ENCODE measurements at regions not wholly inside any gene's neighbourhood (a gene's known extent, or its start where the extent isn't known, plus 50 kb on each side); places are given as distances from the start of the nearest gene placed in this dataset.
A peak's percentile ranks its signal among the peaks of the same experiment; 100 is the strongest.

DNA sequence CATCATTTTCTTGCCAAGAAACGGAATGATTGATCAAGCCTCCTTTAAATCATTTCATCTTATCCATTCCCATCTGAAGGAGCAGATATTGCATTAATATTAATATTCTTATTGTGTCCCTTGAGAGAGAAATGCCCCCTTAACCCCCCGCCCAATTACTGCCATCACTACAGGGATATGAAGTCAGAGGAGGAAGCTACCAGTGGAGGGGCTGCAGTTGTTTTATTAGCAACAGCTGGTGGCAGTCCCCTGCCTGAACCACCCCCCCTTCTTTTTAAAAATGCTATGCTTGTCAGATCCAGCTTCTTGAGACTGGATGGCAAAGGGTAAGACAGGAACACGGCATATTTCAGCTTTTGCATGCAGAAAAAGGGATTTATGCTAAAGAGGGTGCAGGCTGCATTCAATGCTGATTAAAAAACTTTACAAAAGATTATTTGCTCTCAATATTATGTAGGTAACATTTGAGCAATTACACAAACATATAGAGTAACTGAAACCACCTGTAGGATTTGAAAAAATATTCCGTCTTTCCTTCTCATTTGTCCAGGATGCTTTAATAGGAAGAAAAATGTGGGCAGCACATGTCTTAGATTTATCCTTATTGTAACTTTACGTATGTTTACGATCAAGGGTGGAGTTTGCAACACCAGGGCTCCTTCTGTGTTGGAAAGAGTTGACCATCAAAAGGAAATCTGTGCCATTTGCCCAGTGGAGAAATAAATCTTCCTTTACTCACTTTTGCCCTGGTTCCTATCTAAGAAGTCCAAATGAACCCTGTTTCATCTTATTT lies 77.7 kb downstream of the ZBTB18 start:
- Histone ChIP-seq H3K4me3 (ENCODE audit: low read length in 2 of 2) (no peak overlapping the region), H3K9me3 (ENCODE audit: control insufficient read depth in 2 of 2, insufficient read depth in 1 of 2, low read length in 1 of 2) (no peaks in the 10 kb centered on the region)

GRCh38 chr1:244137276-244137675 lies 86.2 kb downstream of the ZBTB18 start:
- WGBS: 32% methylated on average over 2 of the region's 2 CpGs
- no peaks in the 10 kb centered on the region for H3K36me3 ChIP-seq (ENCODE audit: control insufficient read depth in 2 of 2, insufficient read depth in 2 of 2, low read length in 1 of 2)
- H3K27me3 ChIP-seq (ENCODE audit: control insufficient read depth in 2 of 2, insufficient read depth in 1 of 2, low read length in 1 of 2): no peaks in the 10 kb centered on the region
- H3K4me1 ChIP-seq (ENCODE audit: control insufficient read depth in 2 of 2, insufficient read depth in 2 of 2, low read length in 2 of 2): peaks cover 0 to 4% of the 10 kb centered on the region in 2 donors
- no peak for DNase-seq (ENCODE audit: low read depth in 6 of 9, low spot score in 9 of 9)
- H3K27ac ChIP-seq (ENCODE audit: low read depth in 1 of 2, low read length in 1 of 2): no peak overlapping the region
- H3K9me3 ChIP-seq (ENCODE audit: control insufficient read depth in 2 of 2, insufficient read depth in 1 of 2, low read length in 1 of 2): no peaks in the 10 kb centered on the region
- H3K4me3 ChIP-seq (ENCODE audit: low read length in 2 of 2): peak overlapping the region in 1 of 2 donors; percentile 14

More for the DNA sequence above, 77.7 kb downstream of the ZBTB18 start:
- Histone ChIP-seq H3K27ac (ENCODE audit: low read depth in 1 of 2, low read length in 1 of 2) (no peak overlapping the region), H3K4me1 (ENCODE audit: control insufficient read depth in 2 of 2, insufficient read depth in 2 of 2, low read length in 2 of 2) (no peaks in the 10 kb centered on the region), H3K27me3 (ENCODE audit: control insufficient read depth in 2 of 2, insufficient read depth in 1 of 2, low read length in 1 of 2) (no peaks in the 10 kb centered on the region), H3K36me3 (ENCODE audit: control insufficient read depth in 2 of 2, insufficient read depth in 2 of 2, low read length in 1 of 2) (no peaks in the 10 kb centered on the region)
- 93% methylated on average over 6 of the region's 6 CpGs for WGBS
- DNase-seq (ENCODE audit: low read depth in 6 of 9, low spot score in 9 of 9): no peak

- peak in 5 of 9 donors; percentile 6 to 49 (median 11) for DNase-seq (ENCODE audit: low read depth in 6 of 9, low spot score in 9 of 9)
- Histone ChIP-seq H3K4me3 (ENCODE audit: low read length in 2 of 2) (peak overlapping the region in 1 of 2 donors; percentile 14), H3K4me1 (ENCODE audit: control insufficient read depth in 2 of 2, insufficient read depth in 2 of 2, low read length in 2 of 2) (peaks cover 0 to 4% of the 10 kb centered on the region in 2 donors), H3K27me3 (ENCODE audit: control insufficient read depth in 2 of 2, insufficient read depth in 1 of 2, low read length in 1 of 2) (no peaks in the 10 kb centered on the region), H3K9me3 (ENCODE audit: control insufficient read depth in 2 of 2, insufficient read depth in 1 of 2, low read length in 1 of 2) (no peaks in the 10 kb centered on the region), H3K36me3 (ENCODE audit: control insufficient read depth in 2 of 2, insufficient read depth in 2 of 2, low read length in 1 of 2) (no peaks in the 10 kb centered on the region), H3K27ac (ENCODE audit: low read depth in 1 of 2, low read length in 1 of 2) (no peak overlapping the region)
- WGBS: 28% methylated on average over 6 of the region's 6 CpGs
Observed at GRCh38 chr1:244137725-244138124, 86.6 kb downstream of the ZBTB18 start.

DNA sequence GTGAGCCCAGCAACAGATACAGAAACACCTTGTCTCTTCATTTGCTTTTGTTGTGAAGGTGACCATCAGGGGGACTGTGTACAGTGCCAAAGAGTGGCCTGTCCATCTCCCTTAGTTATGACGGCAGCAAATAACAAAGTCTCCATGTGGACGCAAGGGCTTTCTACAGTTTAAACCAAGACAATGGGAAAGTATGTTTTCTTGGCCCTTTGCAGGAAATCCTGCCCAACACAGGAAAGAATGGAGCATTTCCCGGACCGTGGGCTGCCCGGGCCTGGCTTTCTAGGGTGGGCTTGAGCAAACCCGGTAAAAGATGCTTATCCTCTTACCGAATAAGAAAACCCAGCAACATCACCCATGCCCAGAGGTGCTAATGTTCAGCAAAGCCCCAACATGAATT lies 87.3 kb downstream of the ZBTB18 start:
- Histone ChIP-seq H3K36me3 (ENCODE audit: control insufficient read depth in 2 of 2, insufficient read depth in 2 of 2, low read length in 1 of 2) (no peaks in the 10 kb centered on the region), H3K27ac (ENCODE audit: low read depth in 1 of 2, low read length in 1 of 2) (no peak overlapping the region), H3K9me3 (ENCODE audit: control insufficient read depth in 2 of 2, insufficient read depth in 1 of 2, low read length in 1 of 2) (no peaks in the 10 kb centered on the region), H3K4me3 (ENCODE audit: low read length in 2 of 2) (no peak overlapping the region), H3K27me3 (ENCODE audit: control insufficient read depth in 2 of 2, insufficient read depth in 1 of 2, low read length in 1 of 2) (no peaks in the 10 kb centered on the region), H3K4me1 (ENCODE audit: control insufficient read depth in 2 of 2, insufficient read depth in 2 of 2, low read length in 2 of 2) (peaks cover 0 to 4% of the 10 kb centered on the region in 2 donors)
- WGBS: 82% methylated on average over 7 of the region's 7 CpGs
- DNase-seq (ENCODE audit: low read depth in 6 of 9, low spot score in 9 of 9): no peak

- no peaks in the 10 kb centered on the region for H3K27me3 ChIP-seq (ENCODE audit: control insufficient read depth in 2 of 2, insufficient read depth in 1 of 2, low read length in 1 of 2)
- H3K4me3 ChIP-seq (ENCODE audit: low read length in 2 of 2): no peak overlapping the region
- peaks cover 0 to 4% of the 10 kb centered on the region in 2 donors for H3K4me1 ChIP-seq (ENCODE audit: control insufficient read depth in 2 of 2, insufficient read depth in 2 of 2, low read length in 2 of 2)
- no peaks in the 10 kb centered on the region for H3K9me3 ChIP-seq (ENCODE audit: control insufficient read depth in 2 of 2, insufficient read depth in 1 of 2, low read length in 1 of 2)
- no peak for DNase-seq (ENCODE audit: low read depth in 6 of 9, low spot score in 9 of 9)
- H3K36me3 ChIP-seq (ENCODE audit: control insufficient read depth in 2 of 2, insufficient read depth in 2 of 2, low read length in 1 of 2): no peaks in the 10 kb centered on the region
- H3K27ac ChIP-seq (ENCODE audit: low read depth in 1 of 2, low read length in 1 of 2): no peak overlapping the region
- 91% methylated on average over 16 of the region's 16 CpGs for WGBS
Observed at GRCh38 chr1:244139655-244140054, 88.6 kb downstream of the ZBTB18 start.

DNA sequence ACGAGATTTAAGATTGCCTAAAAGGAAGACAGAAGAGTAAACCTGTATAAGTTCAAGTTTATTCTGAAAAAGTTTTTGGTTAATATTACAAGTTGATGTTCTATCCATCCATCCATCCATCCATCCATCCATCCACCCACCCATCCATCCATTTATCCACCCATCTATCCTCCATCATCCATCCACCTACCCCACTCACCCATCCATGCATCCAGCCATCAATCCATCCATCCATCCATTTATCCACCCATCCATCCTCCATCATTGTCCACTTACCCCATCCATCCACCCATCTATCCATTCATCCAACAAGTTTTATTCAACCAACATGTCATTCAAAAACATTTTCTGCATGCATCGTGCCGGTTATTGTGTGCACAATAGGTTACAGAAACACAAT lies 89.3 kb downstream of the ZBTB18 start:
- H3K4me3 ChIP-seq (ENCODE audit: low read length in 2 of 2): no peak overlapping the region
- DNase-seq (ENCODE audit: low read depth in 6 of 9, low spot score in 9 of 9): no peak
- H3K4me1 ChIP-seq (ENCODE audit: control insufficient read depth in 2 of 2, insufficient read depth in 2 of 2, low read length in 2 of 2): peaks cover 0 to 4% of the 10 kb centered on the region in 2 donors
- no peak overlapping the region for H3K27ac ChIP-seq (ENCODE audit: low read depth in 1 of 2, low read length in 1 of 2)
- H3K9me3 ChIP-seq (ENCODE audit: control insufficient read depth in 2 of 2, insufficient read depth in 1 of 2, low read length in 1 of 2): no peaks in the 10 kb centered on the region
- no peaks in the 10 kb centered on the region for H3K36me3 ChIP-seq (ENCODE audit: control insufficient read depth in 2 of 2, insufficient read depth in 2 of 2, low read length in 1 of 2)
- WGBS: 99% methylated on average over 3 of the region's 3 CpGs
- H3K27me3 ChIP-seq (ENCODE audit: control insufficient read depth in 2 of 2, insufficient read depth in 1 of 2, low read length in 1 of 2): no peaks in the 10 kb centered on the region

DNA sequence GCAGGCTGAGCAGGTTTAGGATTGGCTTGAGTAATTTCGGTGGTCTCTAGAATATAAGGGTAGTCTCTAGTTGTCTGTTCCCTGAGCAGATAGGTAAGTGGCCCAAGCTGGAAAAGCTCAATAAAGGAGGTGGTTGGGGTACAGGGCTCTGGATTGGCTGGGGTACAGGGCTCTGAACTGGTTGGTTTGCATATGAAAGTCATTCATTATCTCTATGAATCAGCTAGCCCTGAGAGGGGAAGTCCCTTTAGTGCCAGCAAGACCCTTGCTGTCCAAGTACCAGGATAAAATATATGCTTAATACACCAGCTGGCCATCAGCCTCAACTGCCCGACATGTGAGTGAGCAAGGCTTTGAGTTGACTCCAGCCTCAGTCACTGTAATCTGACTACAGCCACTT lies 93.0 kb downstream of the ZBTB18 start:
- Histone ChIP-seq H3K4me3 (ENCODE audit: low read length in 2 of 2) (no peak overlapping the region), H3K36me3 (ENCODE audit: control insufficient read depth in 2 of 2, insufficient read depth in 2 of 2, low read length in 1 of 2) (no peaks in the 10 kb centered on the region), H3K27me3 (ENCODE audit: control insufficient read depth in 2 of 2, insufficient read depth in 1 of 2, low read length in 1 of 2) (no peaks in the 10 kb centered on the region), H3K4me1 (ENCODE audit: control insufficient read depth in 2 of 2, insufficient read depth in 2 of 2, low read length in 2 of 2) (no peaks in the 10 kb centered on the region), H3K9me3 (ENCODE audit: control insufficient read depth in 2 of 2, insufficient read depth in 1 of 2, low read length in 1 of 2) (no peaks in the 10 kb centered on the region), H3K27ac (ENCODE audit: low read depth in 1 of 2, low read length in 1 of 2) (no peak overlapping the region)
- 99% methylated on average over 2 of the region's 2 CpGs for WGBS
- DNase-seq (ENCODE audit: low read depth in 6 of 9, low spot score in 9 of 9): no peak

- Histone ChIP-seq H3K27me3 (ENCODE audit: control insufficient read depth in 2 of 2, insufficient read depth in 1 of 2, low read length in 1 of 2) (no peaks in the 10 kb centered on the region), H3K36me3 (ENCODE audit: control insufficient read depth in 2 of 2, insufficient read depth in 2 of 2, low read length in 1 of 2) (no peaks in the 10 kb centered on the region), H3K27ac (ENCODE audit: low read depth in 1 of 2, low read length in 1 of 2) (no peak overlapping the region), H3K4me3 (ENCODE audit: low read length in 2 of 2) (no peak overlapping the region), H3K9me3 (ENCODE audit: control insufficient read depth in 2 of 2, insufficient read depth in 1 of 2, low read length in 1 of 2) (no peaks in the 10 kb centered on the region), H3K4me1 (ENCODE audit: control insufficient read depth in 2 of 2, insufficient read depth in 2 of 2, low read length in 2 of 2) (no peaks in the 10 kb centered on the region)
- DNase-seq (ENCODE audit: low read depth in 6 of 9, low spot score in 9 of 9): no peak
- WGBS: 96% methylated on average over 5 of the region's 5 CpGs
Observed at GRCh38 chr1:244150071-244150470, 99.0 kb downstream of the ZBTB18 start.

- no peaks in the 10 kb centered on the region for H3K4me1 ChIP-seq (ENCODE audit: control insufficient read depth in 2 of 2, insufficient read depth in 2 of 2, low read length in 2 of 2)
- 96% methylated on average over 4 of the region's 4 CpGs for whole genome bisulfite sequencing
- no peaks in the 10 kb centered on the region for H3K9me3 ChIP-seq (ENCODE audit: control insufficient read depth in 2 of 2, insufficient read depth in 1 of 2, low read length in 1 of 2)
- H3K27ac ChIP-seq (ENCODE audit: low read depth in 1 of 2, low read length in 1 of 2): no peak overlapping the region
- H3K4me3 ChIP-seq (ENCODE audit: low read length in 2 of 2): no peak overlapping the region
- no peaks in the 10 kb centered on the region for H3K27me3 ChIP-seq (ENCODE audit: control insufficient read depth in 2 of 2, insufficient read depth in 1 of 2, low read length in 1 of 2)
- no peaks in the 10 kb centered on the region for H3K36me3 ChIP-seq (ENCODE audit: control insufficient read depth in 2 of 2, insufficient read depth in 2 of 2, low read length in 1 of 2)
- DNase-seq (ENCODE audit: low read depth in 6 of 9, low spot score in 9 of 9): no peak
Observed at GRCh38 chr1:244150665-244151064, 99.6 kb downstream of the ZBTB18 start.
